GM03348 (cell line): ENCODE measurements at regions not wholly inside any gene's neighbourhood (a gene's known extent, or its start where the extent isn't known, plus 50 kb on each side); places are given as distances from the start of the nearest gene placed in this dataset.

ENCODE experiments used
- DNase-seq: peaks from one replicate; pipeline ENCODE4 v3.0.0; 2012; ENCODE audit warnings: low spot score

DNA sequence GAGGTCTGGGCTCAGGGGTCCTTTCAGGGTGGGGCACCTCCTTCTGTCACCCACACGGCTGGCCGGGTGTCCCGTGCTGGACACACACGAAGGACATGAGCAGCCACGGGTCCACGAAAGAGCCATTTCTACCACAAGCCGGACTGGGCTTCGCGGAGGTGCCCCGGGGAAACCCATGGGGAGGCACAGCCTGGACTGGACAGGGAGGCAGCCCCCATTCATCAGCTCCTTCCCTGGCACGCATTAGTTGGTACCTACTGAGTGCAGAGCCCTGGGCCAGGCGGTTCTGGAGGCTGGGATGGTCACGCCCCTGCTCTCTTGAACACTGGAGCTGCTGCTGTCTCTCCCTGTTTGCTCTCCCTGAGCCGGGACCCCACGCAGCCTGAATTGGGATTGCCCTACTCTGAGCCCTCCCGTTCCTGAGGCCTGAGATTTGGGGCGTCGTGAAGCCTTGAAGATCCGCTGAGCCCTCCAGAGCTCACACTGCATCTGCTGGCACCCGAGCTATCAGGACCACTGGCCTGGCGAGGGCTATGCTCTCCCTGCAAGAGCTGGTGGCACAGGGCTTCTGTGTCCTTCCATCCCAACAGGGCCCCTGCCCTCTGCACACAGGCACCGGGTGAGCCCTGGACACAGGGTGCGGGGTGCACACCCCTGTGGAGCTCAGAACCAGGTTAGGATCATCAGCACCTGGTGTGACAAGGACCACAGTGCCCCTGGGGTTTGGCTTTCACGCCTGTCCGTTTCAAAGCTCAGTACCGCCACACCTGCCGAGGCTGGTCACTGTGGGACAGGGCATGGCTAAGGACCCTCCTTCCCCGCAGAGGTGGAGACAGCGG lies 84.6 kb downstream of the MYEOV start:
- no peak for DNase-seq

DNA sequence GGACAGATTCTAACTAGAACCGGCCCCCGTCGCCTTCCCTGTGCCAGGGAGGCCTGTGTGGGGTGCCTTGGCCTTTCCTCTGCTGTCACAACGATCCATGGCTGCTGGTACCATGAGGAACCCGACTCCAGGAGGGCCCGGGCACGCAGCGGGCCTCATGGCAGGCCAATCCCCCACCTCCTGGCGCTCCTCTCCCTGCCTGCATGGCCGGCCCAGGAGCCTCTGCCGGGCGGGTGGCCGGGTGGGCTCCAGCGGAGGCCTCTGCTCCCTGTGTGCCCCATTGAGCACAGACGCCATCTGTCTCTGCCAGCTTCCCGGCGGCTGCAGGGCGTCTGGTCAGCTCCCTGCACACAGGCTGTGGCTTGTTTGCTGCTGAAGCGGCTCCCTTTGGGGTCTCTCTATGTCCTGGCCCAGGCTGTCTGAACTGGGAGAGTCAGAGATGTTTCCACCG lies 86.5 kb downstream of the MYEOV start:
- no peak for DNase-seq

DNA sequence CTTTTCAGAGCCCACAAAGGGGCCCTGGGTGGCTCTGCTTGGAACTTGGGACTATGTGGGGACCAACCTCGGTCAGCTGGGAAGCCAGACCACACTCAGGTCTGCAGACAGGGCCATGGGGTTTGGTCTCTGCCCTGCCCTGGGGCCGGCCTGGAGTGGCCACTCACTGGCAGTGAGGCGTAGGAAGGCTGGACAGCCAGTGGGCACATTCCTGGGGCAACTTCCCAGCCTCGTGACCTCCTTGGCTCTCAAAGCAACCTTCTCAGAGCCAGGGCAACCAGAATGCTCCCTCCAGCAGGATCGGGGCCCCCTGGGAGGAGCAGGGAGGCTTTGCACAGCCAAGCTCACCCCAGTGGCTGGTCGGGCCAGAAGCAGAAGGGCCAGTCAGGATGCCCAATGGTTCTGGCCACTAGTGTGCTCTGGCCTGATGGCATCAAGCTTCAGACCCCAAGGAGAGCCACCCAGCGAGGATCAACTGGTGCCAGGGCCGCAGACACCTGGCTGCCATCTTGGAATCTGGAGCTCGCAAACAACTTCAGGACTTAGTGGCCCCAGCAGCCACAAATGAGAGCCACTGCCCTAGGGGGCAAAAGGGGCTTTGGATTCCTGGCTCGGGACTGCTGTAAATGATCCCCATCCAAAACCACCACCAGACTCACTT lies 87.1 kb downstream of the MYEOV start:
- DNase-seq, result no peak

DNA sequence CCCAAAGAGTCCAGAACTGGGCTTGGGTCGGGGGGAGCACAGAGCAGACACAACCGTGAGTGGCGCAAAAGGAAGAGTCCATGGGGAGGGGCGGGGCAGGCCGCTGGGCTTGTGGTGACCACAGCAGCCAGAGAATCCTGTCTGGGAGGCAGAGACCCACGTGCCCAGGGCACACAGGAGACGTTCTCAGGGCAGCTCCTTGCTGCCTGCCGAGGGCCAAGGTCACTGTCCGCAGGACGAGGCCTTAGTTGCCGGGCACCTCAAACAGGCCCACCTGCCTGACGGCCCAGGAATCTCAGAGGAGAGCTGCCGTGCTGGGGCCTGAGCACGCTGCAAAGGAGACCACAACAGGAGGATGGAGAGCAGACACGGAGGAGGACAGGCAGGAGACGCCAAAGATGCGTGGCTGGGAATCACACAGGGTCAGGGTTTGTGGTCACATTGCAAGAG lies 87.8 kb downstream of the MYEOV start:
- no peak for DNase-seq

GRCh38 chr11:69382131-69383128 lies 88.5 kb downstream of the MYEOV start:
- no peak for DNase-seq

DNA sequence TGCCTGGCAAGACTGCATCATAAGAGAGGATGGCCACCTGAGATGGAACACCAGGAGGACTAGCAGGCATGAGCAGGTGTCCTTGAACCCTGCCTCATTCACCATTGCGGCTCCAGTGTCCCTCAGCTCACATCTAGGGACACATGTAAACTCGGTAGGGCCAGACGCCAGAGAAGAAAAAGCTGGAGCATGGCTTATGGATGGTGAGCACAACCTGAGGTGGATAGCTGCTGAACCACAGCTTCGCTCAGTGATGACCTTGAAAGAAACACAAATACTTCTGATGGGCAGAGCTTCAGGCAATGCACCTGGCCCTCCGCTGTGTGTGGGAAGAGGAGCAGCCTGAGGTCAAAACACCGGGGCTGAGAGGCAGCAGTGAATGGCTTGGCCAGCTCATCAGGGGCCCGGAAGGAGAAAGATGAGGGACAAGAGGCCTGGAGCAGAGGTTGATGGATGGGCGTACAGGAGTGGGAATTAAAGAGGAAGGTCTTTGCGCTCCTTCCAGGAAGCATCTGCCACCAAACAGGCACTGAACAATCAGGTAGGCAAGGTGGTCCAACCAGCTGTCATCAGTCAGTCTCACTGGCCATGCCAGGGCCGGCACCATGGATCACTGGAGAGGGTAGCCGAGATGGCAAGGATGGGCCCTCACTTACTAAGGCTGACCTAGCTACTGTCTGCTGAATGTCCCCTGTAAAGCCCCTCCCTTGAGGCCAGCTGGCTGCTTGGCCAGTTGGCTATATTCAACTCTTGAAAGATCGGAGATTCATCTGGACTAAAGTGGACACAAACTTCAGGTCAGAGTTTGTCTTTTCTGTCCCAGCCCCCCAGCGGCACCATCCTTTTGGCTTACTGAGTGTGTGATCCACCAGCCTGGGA lies 89.7 kb downstream of the MYEOV start:
- no peak for DNase-seq

DNA sequence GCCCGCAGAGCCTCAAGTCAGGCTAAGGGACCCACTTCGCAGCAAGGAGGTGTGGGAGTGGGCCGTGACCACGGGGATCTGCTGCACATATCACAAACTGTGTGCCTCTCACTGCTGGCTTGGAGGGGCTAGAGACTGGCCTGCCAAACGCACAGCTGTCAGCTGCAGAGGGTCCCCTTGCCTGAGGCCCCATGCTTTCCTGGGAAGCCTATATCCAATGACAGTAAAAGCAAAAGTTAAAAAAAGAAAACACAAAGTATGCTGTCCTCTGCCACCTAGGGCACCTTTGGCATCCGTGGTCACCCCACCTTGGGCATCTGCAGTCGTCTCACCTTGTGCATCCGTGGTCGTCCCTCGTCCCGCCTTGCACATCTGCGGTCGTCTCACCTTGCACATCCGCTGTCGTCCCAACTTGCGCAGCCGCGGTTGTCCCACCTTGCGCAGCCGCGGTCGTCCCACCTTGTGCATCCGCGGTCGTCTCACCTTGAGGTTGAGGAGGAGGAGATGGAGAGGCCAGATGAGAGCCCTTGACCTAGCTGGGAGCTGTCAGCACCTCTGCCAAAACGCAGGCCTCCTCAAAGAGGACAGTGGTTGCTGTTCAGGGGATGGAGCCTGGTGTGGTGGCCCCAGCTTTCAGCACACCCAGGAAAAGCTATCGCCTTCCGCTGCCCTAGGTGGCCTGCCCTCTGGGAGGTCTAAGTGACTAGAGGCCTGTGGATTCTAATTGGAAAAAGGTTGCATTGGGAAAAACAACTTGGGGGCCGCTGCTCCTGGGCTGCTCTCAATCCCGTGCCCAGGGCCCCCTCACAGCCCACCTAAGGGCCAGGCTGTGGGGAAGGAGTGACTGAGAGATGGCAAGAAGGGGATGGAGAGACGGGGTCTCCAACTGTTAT lies 90.5 kb downstream of the MYEOV start:
- DNase-seq, result no peak

DNA sequence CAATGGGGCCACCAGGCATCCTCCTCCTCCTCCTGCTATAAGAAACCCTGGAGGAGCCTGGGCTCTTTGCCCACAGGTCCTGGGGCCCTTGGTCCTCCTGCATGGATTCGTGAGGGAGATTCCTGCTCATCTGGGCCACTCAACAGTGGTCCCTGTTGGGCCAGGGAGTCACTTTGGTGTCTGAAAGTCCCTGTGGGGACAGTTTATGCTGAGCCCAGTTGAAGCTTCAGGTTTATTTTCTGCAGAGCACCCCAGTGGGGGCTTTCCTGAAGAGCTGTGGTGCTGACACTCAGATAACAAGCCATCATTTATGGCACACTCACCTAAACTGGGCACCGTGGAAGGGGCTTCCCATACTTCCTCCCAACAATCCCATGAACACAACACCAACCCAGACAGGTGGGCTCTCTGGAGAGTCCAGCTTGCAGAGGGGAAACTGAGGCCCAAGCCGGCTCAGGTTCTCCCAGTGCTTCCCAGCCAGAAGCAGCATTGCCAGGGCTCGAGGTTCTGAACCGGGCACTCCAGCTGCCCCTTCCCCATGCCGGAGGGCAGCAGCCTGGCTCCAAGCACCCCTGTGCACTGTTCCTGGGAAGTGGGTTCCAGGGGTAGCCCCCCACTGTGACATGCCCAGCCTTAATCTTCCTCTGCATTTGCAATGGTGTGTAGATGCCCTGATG lies 91.3 kb downstream of the MYEOV start:
- DNase-seq, result no peak

- no peak for DNase-seq
These were observed 92.0 kb downstream of the MYEOV start for GRCh38 chr11:69385832-69386427.

GRCh38 chr11:69386594-69387408 lies 92.8 kb downstream of the MYEOV start:
- DNase-seq, result no peak

- no peak for DNase-seq
These were observed 93.5 kb downstream of the MYEOV start for GRCh38 chr11:69387409-69387885.

- DNase-seq, result no peak
These were observed 93.3 kb upstream of the LINC01488 start for GRCh38 chr11:69388210-69388609.

- no peak for DNase-seq
These were observed 92.8 kb upstream of the LINC01488 start for GRCh38 chr11:69388661-69389060.

GRCh38 chr11:69390561-69390960 lies 90.9 kb upstream of the LINC01488 start:
- no peak for DNase-seq

DNA sequence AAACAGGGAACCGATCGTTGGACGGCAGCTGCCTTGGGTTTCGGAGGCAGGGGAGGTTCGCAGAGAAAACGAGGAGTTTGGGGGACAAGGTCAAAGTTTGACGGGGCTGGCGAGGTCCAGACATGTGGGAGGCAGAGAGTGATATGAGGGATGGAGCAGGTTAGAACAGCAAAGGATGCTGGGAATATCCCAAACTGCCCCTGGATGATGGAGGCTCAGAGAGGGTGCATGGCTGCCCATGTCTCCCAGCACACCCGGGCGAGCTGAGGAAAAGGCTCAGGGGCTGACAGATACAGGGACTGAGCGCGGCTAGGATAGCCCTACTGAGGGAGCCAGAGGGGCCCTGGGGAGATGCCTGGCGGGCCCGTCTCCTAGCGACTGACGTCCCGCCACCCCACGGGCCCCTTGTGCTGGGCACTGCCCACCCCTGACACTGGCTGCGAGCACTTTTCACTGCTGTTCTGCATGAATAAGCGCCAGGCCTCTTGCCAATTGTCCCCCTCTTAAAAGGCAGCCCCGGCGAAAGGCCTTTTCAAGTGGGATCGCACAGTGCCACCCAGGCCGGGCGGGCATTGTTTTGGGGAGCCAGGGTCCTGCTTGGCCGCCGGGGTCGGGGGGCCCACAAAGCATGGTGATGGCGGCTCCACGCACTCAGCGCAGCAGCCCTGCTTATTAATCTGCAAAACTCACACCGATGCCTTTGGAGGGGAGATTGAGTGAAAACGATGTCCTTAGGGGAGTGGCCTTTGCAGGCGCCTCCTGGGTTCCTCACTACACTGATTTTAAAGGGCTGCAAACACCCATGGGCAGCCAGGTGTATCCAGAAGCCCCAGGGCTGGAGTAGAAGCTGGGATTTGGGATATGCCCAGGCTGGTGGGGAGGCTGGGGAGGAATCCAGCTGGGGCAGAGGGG lies 90.0 kb upstream of the LINC01488 start:
- DNase-seq, result no peak

DNA sequence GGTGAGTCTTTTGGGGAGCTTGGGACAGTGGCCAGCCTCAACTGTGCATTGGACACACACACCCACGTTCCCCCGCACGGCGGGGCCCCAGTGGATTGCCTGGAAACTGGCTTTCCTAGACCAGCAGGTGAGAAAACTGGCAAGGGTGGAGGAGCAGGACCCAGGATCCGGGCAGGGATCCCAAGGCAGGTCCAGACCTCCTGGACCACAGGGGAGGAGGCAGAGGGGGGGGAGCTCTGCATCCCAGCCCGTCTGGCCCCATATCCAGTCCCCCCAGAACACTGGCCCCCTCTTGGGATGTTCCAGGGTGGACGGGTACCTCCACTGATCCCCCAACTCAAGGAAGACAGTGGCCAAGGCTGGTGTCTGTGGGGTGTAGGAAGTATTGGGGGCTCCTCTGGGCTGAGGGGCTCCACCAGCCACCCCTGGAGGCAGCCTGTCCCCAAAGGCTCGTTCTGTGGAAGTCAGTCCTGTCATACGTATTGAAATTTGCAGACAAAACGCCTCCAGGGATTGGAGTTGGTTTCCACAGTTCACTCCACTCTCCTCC lies 89.3 kb upstream of the LINC01488 start:
- DNase-seq, result no peak
